HepG2 (cell line): ENCODE measurements at regions not wholly inside any gene's neighbourhood (a gene's known extent, or its start where the extent isn't known, plus 50 kb on each side); places are given as distances from the start of the nearest gene placed in this dataset.

Source experiments
- DNMT1 ChIP-seq: sonication (generic); formaldehyde crosslinking; IDR thresholded peaks from 2 replicates; pipeline ENCODE4 v1.5.1; 2020; ENCODE audit warnings: mild to moderate bottlenecking, missing genetic modification reagents
- EP300 ChIP-seq, 3 experiments: sonication (generic) in 1 of 3; formaldehyde crosslinking in 1 of 3; IDR thresholded peaks; 2 replicates each; pipeline versions ENCODE4 v1.5.1 to v1.6.1; 2011 to 2020; ENCODE audit warnings: low read depth in 2 of 3, low read length in 2 of 3, borderline replicate concordance in 1 of 3, improper control_type of control experiment in 1 of 3, mild to moderate bottlenecking in 1 of 3, missing genetic modification reagents in 1 of 3, moderate library complexity in 1 of 3
- ETV6 ChIP-seq: sonication (generic); formaldehyde crosslinking; conservative IDR thresholded peaks from 2 replicates; pipeline ENCODE4 v1.4.0; 2020; ENCODE audit warnings: missing genetic modification reagents
- GABPA ChIP-seq, 2 experiments: IDR thresholded peaks; 2 replicates each; pipeline ENCODE4 v1.6.1; 2011 to 2016; ENCODE audit warnings: low read depth in 2 of 2, low read length in 1 of 2, missing biosample characterization in 1 of 2, missing genetic modification characterization in 1 of 2
- KLF11 ChIP-seq: IDR thresholded peaks from 2 replicates; pipeline ENCODE4 v1.6.1; 2016; ENCODE audit warnings: missing compliant biosample characterization
- YY1 ChIP-seq: IDR thresholded peaks from 2 replicates; pipeline ENCODE4 v1.6.1; 2011; ENCODE audit warnings: low read length, low read depth, moderate library complexity, mild to moderate bottlenecking; ENCODE audit not compliant: insufficient read depth, insufficient replicate concordance
- ZNF274 ChIP-seq: sonication (generic); formaldehyde crosslinking; IDR thresholded peaks from 2 replicates; pipeline ENCODE4 v1.5.1; 2020; ENCODE audit warnings: mild to moderate bottlenecking, missing genetic modification reagents
- TF ChIP-seq, protein P1 (sequence below): sonication (generic); formaldehyde crosslinking; IDR thresholded peaks from 2 replicates; pipeline ENCODE4 v1.4.0; 2020; ENCODE audit warnings: low read depth, mild to moderate bottlenecking, missing genetic modification reagents
- TF ChIP-seq, protein P2 (sequence below): sonication (generic); formaldehyde crosslinking; IDR thresholded peaks from 2 replicates; pipeline ENCODE4 v1.5.0; 2020; ENCODE audit warnings: missing genetic modification reagents
- TF ChIP-seq, protein P3 (sequence below): IDR thresholded peaks from 2 replicates; pipeline ENCODE4 v1.6.1; 2016
- TF ChIP-seq, protein P4 (sequence below): fragments of 450-650 bp; IDR thresholded peaks from 2 replicates; pipeline ENCODE4 v1.6.1; 2017
- TF ChIP-seq, protein P5 (sequence below), 2 experiments: IDR thresholded peaks; 2 replicates each; pipeline ENCODE4 v1.6.1; 2011 to 2012; ENCODE audit warnings: low read length in 2 of 2, borderline replicate concordance in 1 of 2, low read depth in 1 of 2, mild to moderate bottlenecking in 1 of 2, moderate library complexity in 1 of 2

DNA sequence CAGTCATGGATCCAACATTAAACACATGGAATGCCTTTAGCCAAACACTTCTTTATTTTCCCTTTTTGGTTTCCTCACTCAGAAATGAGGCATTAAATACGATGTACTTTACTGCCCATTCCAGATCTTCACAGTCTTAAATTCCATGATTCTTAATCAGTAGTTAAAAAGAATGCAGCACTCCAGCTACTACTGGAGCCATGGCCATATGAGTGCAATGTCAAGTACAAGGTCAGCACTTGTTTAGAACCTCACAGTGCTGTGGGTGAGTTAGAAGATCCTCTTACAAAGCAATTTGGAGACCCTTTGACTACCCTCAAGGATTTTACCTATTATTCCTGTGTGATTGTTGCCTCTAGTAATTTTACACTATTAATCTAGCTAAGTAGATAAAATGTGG lies 550.3 kb upstream of the LRRTM1 start:
- TF ChIP-seq, protein P1, sequence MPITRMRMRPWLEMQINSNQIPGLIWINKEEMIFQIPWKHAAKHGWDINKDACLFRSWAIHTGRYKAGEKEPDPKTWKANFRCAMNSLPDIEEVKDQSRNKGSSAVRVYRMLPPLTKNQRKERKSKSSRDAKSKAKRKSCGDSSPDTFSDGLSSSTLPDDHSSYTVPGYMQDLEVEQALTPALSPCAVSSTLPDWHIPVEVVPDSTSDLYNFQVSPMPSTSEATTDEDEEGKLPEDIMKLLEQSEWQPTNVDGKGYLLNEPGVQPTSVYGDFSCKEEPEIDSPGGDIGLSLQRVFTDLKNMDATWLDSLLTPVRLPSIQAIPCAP, result no peak
- TF ChIP-seq, protein P2, sequence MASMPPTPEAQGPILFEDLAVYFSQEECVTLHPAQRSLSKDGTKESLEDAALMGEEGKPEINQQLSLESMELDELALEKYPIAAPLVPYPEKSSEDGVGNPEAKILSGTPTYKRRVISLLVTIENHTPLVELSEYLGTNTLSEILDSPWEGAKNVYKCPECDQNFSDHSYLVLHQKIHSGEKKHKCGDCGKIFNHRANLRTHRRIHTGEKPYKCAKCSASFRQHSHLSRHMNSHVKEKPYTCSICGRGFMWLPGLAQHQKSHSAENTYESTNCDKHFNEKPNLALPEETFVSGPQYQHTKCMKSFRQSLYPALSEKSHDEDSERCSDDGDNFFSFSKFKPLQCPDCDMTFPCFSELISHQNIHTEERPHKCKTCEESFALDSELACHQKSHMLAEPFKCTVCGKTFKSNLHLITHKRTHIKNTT (CRISPR knock-in tag), result no peak
- TF ChIP-seq, protein P3, sequence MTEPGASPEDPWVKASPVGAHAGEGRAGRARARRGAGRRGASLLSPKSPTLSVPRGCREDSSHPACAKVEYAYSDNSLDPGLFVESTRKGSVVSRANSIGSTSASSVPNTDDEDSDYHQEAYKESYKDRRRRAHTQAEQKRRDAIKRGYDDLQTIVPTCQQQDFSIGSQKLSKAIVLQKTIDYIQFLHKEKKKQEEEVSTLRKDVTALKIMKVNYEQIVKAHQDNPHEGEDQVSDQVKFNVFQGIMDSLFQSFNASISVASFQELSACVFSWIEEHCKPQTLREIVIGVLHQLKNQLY (CRISPR knock-in tag), result no peak
- TF ChIP-seq DNMT1 (CRISPR knock-in tag) (no peak), KLF11 (CRISPR knock-in tag) (no peak), ETV6 (CRISPR knock-in tag) (no peak), YY1 (no peak), GABPA (IDR thresholded peaks at IDR 0.05; ENCODE audit: low read depth, low read length) (no peak), GABPA (CRISPR knock-in tag; IDR thresholded peaks at IDR 0.05; ENCODE audit: low read depth) (no peak), ZNF274 (CRISPR knock-in tag) (no peak), EP300 (IDR thresholded peaks at IDR 0.05; ENCODE audit: low read depth in 2 of 2, low read length in 2 of 2) (no peak), EP300 (CRISPR knock-in tag; IDR thresholded peaks at IDR 0.05; ENCODE audit: borderline replicate concordance) (no peak)
- TF ChIP-seq, protein P4, sequence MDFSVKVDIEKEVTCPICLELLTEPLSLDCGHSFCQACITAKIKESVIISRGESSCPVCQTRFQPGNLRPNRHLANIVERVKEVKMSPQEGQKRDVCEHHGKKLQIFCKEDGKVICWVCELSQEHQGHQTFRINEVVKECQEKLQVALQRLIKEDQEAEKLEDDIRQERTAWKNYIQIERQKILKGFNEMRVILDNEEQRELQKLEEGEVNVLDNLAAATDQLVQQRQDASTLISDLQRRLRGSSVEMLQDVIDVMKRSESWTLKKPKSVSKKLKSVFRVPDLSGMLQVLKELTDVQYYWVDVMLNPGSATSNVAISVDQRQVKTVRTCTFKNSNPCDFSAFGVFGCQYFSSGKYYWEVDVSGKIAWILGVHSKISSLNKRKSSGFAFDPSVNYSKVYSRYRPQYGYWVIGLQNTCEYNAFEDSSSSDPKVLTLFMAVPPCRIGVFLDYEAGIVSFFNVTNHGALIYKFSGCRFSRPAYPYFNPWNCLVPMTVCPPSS, result no peak
- TF ChIP-seq, protein P5, sequence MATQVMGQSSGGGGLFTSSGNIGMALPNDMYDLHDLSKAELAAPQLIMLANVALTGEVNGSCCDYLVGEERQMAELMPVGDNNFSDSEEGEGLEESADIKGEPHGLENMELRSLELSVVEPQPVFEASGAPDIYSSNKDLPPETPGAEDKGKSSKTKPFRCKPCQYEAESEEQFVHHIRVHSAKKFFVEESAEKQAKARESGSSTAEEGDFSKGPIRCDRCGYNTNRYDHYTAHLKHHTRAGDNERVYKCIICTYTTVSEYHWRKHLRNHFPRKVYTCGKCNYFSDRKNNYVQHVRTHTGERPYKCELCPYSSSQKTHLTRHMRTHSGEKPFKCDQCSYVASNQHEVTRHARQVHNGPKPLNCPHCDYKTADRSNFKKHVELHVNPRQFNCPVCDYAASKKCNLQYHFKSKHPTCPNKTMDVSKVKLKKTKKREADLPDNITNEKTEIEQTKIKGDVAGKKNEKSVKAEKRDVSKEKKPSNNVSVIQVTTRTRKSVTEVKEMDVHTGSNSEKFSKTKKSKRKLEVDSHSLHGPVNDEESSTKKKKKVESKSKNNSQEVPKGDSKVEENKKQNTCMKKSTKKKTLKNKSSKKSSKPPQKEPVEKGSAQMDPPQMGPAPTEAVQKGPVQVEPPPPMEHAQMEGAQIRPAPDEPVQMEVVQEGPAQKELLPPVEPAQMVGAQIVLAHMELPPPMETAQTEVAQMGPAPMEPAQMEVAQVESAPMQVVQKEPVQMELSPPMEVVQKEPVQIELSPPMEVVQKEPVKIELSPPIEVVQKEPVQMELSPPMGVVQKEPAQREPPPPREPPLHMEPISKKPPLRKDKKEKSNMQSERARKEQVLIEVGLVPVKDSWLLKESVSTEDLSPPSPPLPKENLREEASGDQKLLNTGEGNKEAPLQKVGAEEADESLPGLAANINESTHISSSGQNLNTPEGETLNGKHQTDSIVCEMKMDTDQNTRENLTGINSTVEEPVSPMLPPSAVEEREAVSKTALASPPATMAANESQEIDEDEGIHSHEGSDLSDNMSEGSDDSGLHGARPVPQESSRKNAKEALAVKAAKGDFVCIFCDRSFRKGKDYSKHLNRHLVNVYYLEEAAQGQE (IDR thresholded peaks at IDR 0.05; ENCODE audit: borderline replicate concordance in 1 of 2, low read depth in 1 of 2, low read length in 2 of 2), result no peak
